ENCODE measurements at regions not wholly inside any gene's neighbourhood (a gene's known extent, or its start where the extent isn't known, plus 50 kb on each side); places are given as distances from the start of the nearest gene placed in this dataset.
"Not testable (repeated sequence)": the region's sequence is repeated elsewhere in the genome, so short reads cannot be mapped to it uniquely, and the experiment has no call there.

DNA sequence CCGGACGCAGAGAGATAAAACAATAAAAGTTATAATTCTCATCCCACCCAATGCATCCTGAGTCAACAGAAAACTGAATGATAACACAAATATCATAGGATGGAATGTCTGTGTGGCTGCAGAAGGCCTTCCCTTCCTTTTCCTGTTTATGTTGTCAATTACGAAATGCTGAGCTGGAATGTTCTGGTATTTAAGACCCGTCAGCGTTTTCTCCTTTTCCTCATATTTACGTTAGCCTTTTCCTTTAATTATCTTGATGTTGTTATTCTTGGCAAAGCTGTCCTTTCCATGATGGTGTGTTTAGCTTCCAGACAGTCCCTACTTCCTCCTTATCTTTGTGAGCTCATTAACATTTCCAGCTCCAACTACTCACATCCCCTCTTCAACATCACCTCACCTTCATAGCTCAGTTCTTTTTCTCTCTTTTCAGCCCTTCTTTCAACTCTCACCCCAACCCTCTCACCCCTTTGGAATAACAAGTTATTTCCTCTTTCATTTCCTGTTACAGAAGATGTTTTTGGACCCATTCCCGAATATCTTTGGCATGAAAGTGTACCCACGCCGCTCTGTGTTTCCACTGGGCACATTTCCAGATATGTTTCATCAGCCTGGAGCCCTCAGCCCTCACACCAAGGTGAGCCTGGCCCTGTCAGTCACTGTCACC lies 221.6 kb downstream of the NR2F1-AS1 start:
- no peak for DNase-seq

DNA sequence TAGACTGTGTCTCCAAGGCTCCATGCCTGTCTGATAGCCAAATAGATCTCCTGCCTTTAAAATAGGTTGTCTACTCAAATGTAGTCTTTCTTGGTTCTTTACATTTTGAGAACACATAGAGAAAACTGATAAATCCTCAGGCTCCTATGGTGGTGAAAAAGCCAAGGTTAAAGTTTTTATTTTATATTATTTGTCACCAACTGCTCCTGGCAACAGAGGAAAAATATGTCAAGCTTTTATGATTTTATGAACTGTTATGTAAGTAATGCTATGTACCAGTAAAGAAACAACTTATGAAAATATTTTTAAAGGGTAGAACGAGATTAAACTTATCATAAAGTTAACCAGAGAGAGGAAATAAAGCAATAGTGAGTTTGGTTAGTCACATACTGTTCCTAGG lies 222.8 kb downstream of the NR2F1-AS1 start:
- DNase-seq: no peak

DNA sequence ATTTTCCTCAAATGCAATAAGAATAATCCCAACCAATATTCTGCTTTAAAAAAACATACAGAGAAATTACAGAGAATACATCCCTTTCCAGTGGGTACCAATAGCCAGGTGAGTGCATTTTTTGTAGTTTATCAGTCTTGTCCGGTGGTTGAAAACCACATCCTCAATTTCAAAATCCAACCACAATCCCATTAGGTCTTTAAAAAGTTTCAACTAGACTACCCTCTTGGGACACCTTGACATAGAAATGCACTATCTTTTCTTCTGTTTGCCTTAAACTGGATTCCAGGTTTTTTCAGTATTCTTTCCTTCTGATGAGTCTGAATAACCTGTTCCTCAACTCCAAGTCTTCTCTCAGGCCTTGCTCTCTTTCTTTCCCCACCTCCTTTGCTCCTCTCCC lies 223.3 kb downstream of the NR2F1-AS1 start:
- no peak for DNase-seq

DNA sequence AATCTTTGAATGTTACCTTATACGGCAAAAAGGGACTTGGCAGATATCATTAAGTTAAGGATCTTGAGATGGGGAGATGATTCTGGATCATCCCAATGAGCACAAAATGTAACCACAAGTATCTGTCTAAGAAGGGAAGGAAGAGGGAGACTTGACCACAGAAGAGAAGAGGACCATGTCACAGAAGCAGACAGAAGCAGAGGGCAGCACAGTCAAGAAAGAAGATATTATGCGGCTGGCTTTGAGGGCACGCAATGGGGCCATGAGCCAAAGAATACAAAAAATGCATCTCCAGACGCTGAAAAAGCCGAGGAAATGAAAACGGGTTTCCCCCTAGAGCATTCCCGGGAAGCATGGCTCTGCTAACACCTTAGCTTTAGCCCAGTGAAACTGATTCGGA lies 225.3 kb downstream of the NR2F1-AS1 start:
- no peak for DNase-seq

DNA sequence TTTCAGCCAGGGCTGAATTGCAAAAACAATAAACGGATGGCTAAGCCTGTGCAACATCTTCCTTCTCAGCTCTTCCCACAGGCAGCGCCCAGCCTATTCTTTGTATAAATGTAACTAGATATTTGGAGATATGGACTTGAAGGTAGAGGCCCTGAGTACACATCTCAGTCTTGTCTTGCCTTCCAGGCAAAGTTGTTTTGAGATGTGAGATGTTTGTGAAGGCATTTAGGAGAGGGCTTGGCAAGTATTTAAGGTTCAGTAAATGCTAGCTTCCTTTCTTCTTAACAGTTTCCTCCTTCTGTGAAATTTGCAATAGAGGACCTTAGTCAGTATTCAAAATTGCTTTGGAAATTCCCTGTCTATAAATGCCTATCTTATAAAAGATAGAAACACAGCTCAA lies 228.8 kb downstream of the NR2F1-AS1 start:
- no peak for DNase-seq

DNA sequence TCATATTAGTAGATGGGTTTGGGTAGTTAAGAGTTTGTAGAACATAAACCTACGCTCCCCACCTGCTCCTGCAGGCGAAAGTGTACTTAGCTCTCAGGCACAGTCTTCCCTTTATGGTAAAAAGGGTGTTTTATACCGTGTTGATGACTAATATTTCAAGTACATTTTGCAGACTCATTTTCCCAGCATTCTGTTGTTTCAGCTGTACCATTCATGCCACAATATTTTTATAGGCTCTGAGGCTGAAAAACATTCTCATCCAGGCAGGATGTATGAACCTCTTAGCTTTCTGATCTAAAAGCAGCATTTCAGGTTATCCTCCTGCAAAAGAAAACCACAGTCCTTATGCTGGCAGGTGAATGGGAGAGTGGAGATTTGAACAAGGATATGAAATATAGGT lies 231.4 kb downstream of the NR2F1-AS1 start:
- no peak for DNase-seq

DNA sequence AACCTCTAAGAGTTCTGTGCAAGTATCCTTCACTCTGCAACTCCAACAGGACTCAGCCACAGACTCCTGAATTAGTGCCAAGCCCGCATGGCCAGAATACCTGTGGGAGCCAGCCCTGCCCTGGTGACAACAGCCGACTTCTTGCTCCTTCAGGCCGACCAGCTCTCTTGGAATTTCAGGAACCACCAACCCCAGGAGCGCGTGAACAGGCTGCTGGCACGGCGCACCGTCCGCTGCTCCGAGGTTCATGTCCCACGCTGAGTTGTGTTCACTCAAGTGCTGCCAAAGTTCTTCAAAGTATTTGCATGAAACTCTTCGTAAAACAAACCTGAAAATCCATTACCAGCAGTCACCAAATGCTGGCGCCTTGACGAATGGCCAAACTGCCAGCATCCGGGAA lies 232.8 kb downstream of the NR2F1-AS1 start:
- no peak for DNase-seq

DNA sequence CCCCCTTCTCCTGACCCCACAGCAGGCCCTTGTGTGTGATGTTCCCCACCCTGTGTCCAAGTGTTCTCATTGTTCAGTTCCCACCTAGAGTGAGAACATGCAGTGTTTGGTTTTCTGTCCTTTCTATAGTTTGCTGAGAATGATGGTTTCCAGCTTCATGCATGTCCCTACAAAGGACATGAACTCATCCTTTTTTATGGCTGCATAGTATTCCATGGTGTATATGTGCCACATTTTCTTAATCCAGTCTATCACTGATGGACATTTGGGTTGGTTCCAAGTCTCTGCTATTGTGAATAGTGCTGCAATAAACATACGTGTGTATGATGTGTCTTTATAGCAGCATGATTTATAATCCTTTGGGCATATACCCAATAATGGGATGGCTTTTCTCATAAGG lies 234.2 kb downstream of the NR2F1-AS1 start:
- not testable (repeated sequence) for DNase-seq

DNA sequence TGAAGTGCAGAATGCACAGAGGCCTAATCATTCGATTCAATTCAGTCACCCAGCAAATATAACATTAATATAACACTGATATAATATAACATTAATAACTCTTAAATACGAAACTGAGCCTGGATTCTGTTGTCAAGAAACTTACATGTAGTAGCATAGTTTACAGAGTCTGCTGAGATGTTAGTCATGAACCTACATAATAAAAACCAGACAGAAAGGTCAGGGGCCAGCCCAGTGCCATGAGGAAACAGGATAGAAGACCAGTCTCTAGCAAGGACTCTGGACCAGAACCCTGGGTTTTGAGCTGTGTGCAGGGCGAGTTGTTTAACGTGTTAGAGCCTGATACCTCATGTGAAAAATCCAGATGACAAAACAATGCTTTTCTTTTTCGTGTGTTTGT lies 234.7 kb downstream of the NR2F1-AS1 start:
- no peak for DNase-seq

DNA sequence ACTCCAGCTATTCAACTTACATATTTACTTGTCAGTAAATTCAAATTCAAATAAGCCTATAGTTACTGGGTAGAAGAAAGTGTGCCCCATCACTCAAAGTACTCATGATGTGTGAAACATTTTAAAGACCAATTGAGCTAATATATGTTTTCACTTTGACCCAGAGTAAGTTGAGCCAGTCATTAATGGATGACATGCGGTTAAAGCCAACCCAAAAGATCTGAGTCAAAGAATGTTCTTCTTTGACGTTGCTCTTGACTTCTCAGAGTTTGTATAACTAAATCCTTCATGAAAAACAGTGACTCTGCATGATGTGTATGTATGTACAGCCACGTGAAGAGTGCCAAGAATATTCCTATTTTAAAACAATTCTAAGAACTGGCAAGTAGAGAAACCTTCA lies 237.4 kb downstream of the NR2F1-AS1 start:
- DNase-seq: no peak

DNA sequence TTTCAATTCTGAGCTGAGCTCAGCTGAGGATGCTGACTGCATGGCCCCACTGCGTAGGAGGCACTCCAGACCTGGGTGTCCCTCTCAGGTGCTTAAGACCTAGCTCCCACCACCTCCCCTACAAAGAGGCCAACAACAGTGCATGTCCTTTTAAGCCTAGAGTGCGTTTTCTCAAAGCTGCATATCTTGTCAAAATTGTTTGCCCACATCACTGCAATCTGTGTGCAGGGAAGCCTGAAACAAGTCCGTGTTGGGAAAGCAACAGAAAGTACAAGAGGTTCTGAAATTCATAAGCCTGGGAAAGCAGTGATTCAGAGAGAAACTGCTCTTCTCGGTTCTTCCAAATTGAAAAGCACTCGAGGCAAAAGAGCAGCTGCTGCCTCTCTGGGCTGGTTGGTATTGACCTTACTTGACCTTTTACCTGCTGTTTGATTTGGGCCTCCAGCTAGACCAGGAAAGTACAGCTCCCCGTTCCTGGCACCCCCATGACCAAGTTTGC lies 238.4 kb downstream of the NR2F1-AS1 start:
- DNase-seq: no peak

DNA sequence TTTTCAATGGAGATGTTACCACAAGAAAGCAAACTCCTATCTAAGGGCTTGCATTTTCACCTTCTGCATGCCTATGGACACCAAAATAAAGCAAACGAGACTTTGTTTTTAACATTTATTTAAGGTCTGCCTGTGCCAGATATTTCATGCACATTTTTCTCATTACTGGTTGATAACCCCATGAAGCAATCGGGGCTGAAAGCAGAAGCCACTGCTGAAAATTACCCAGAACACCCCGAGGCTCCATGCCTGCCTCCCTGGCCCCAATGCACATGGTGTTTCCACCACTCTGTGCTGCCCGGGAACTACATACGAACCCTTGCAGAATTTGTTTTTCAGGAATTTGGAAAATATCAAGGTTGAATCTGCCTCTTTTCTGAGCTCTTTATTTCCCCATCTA lies 240.1 kb downstream of the NR2F1-AS1 start:
- no peak for DNase-seq

DNA sequence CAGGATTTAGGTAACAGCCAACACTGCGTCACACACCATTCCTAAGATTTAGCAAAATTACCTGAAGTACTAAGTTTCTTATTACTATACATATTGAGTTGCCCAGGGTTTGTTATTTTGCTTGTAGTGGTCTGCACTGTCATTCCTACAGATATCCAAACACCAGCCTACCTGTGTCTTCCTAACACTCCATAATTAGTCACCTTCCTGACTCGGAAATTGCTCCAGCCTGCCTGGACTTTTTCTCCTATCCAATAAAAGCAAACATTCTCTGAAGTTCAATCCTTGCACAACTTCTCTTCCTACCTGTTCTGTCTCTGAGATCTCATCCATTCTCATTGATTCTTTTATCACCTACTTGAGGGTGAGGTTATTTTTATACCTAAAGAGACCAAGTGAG lies 243.9 kb downstream of the NR2F1-AS1 start:
- DNase-seq: no peak

DNA sequence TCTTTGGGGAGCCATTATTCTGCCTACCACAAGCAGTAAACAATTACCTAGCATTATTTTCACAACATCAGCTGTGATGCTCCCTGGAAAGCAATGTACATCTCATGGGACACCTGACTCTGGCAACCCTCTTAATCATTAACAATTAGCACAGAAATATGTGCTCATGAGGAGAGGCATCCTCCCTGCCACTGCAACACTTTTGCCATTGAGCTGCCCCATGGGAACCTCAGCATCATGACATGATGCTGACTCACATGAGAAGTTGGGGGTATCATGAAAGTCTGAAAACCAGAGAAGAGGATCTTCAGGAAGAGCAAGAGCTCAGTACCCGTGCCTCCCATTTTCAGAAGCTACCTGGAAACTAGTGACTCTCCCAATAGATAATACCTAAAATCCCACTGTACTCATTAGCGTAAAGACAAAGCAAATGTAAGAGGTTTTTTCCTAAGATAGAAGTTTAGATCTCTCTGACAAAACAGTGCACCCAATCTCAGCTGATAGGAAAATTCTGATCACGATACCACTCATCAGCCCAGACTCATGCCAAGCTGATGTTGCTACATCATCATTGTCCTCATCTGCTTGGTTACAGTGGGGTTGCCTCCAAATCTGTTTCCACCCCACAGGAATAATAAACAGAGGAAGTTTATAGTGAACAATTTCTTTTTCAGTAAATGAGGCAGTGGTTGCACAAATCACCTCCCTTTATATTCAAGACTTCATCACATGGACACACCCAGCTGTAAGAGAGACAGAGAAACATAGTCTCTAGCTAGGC lies 244.5 kb downstream of the NR2F1-AS1 start:
- DNase-seq: no peak

DNA sequence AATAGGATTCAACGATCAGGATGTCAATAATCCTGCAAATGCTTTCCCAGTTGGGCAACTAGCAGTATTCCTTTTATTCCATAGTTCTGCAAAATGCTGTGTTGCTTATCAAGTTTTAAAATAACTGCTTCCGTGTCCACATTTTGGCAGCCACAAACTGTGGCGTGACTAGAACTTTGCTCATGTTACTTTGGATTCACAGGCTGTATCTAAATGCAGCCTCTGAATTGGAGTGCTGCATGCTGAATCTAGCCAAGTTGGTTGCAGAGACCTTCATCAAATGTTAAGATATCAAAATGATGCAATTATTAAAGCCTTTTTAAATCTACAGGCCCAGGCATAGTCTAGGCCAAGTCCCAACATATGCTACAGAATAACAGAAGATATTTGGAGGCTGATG lies 249.2 kb downstream of the NR2F1-AS1 start:
- no peak for DNase-seq

DNA sequence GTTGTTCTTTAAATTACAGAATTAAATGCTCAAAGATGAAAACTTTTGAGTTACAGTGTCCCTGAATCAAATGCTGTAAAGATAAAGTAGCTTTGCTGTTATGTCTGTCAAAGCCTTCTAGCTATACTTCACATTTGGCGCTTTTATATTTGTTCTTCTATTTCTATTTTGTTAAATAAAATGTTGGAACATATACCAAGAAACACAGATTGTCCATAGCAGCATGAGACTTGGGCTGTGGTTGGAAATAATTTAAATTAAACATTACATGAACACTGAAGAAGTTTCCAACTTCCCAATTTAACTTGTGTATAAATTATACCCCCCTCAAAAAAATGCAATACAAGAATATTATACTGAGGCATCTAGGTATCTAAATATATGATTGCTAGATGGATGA lies 249.8 kb downstream of the NR2F1-AS1 start:
- DNase-seq: no peak

DNA sequence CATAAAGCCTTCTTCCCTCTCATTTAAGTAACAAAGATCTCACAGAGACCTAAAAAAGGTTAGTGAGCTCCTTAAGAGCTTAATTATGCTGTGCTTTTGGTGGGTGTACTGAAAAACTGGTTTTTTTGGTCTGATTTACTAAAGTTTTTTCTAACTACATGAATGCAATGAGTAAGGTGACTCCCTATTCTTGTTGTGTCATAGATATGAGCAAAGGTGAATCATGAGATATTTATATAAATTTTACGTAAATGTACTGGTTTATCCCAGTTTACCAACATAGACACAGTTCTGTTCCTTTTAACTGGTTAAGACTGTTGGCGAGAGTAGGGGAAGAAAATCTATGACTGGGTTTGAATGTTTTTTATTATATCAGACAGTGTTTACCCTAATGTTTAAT lies 250.5 kb downstream of the NR2F1-AS1 start:
- DNase-seq: no peak

DNA sequence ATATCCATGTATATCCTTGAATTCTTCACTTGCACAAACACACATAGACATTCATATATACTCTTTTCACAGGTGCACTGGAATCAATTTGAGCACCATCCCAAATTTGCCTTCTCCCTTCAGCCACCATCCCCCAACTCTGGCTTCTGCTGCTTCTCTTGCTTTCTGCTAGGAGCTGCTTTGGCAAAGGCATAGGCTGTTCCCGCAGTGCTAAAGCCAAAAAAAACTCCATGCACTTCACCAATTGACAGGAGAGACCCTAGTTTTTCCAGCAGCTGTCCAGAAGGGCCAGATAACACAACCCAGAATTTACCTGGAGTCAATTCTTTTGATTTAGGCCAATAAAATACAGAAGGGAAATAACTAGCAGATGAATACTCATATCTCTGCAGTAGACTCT lies 251.3 kb downstream of the NR2F1-AS1 start:
- no peak for DNase-seq

DNA sequence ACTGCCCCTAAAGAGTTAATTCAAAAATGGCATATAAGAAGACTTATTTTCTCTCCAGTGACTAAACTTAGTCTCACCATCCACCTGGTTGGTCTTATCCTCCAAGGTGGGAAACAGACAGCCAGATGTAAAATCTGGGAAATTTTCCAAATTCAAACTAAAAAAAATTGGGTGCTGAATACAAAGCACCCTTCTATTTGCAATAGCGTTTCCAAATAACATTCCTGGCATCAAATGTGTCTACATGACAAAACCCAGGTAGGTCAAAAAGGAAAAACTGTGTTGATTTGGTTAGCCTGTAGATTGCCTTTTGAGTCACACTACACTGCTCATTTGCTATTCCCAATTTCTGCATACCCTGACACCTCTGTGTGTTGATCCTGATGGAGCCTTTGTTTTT lies 252.2 kb downstream of the NR2F1-AS1 start:
- DNase-seq: no peak

DNA sequence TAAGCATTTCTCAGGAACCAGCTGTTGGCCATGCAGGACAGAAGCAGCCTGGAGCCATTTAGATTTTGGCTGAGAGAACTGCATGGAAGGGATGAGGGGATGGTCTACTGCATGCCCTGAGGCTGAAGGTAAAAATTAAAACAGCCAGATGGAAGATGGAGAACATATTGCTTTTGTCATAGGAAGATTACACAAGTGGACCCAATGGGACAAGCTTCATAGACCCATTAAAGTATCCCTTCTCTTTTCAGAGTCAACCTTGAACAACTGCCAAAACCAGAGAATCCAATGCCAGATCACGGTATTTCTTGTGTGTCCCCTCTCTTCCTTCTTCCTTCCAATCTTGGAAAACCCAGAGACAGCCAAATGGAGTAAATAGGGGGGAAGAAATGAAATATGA lies 253.4 kb downstream of the NR2F1-AS1 start:
- DNase-seq: no peak

DNA sequence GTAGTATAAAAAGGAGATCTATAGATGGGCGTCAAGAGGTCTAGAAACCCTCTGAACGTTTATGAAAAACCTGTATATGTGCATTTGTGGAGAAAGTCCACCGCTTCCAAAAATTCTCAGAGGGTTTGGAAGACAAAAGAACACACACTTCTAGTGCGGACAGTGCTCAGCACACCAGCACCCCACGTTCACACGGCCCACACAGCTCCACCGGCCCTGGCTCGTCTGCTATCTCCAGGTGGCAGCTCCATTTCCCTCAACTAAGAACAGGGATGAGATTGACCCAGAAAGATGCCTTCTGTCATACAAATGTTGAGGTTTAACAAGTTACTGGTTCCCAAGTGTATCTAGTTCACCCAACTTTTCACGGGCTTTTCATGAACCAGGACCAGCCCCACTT lies 255.1 kb downstream of the NR2F1-AS1 start:
- no peak for DNase-seq

DNA sequence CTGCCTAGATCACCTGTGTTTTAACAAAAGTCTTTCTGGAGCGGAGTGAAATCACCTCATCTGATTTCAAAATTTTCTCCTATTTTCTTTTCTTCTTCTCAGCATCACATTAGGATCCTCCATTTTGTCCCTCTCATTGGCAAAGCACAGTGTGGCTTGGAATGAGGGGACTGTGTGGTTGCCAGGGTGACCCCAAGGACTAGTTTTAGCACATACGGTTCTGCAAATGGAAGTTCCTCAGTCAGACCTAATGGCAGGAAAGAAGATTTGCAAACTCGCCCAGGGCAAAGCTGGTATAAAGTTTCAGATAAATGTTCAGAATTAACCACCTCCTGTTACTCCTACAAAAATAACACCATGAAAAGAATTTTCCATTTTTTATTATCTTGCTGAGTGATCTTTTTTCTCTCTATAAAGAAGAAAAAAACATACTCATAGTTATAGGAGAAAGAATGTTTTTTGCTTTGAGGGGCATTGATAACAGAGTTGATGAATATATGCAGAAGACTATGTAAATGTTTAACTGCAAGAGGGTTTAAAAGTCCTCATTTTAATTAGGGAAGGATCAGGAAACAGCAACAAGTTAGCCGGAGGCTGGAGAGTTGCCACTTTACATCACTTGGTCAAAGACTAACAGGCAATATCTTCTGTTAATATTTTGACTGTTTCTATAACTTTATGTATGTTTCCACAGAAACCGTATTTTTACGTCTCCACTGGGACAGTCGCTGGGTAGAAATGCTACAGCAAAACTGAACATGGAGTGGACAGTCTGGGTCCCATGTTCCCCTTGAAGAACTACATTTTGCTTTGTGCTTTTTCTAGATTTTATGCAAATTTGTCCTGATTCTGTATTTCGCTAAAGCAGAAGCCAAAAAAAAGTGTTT lies 257.8 kb downstream of the NR2F1-AS1 start:
- no peak for DNase-seq

DNA sequence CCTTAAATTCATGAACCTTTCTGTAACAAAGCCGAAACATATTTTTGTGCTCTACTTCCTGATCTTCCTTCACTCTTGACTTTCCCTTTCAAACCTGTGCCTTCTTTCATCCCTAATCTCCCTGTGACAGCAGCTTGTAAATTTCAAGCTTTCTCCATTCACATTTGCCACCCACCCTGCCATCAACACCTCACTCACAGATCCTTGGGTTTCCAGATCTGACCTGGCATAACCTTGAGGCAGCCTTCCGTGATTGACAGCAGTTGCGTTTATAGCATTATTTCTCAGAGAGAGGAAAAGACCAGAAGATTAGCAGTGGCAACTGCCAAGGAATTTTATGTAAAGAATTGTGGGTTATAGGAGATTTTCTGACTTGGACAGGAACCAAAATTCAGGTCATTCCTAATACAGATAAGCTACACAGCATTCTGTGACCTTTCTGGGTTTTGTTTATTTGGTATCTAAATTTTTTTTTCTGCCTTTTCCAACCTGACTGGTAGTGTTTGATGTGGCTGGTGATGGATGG lies 260.0 kb downstream of the NR2F1-AS1 start:
- DNase-seq: peak; percentile 91

Measured in NCI-H82 (cell line).